OCI-LY7 (cell line): ENCODE measurements at regions not wholly inside any gene's neighbourhood (a gene's known extent, or its start where the extent isn't known, plus 50 kb on each side); places are given as distances from the start of the nearest gene placed in this dataset.

Experiments used
- BruUV-seq: library from RNA; stranded (reverse); fragments of 400-500 nt; replicated peaks from 2 replicates; lab custom pipeline; 2021; lab: Mats Ljungman, UMichigan
- CTCF ChIA-PET: fragments of 300-600 bp; sonication (Branson Sonifier 250); formaldehyde crosslinking; loops from one replicate; lab custom pipeline; 2022; ENCODE audit warnings: antibody characterized with exemption; ENCODE audit not compliant: unreplicated experiment; lab: Charles Lee
- POLR2A ChIA-PET: fragments of 300-600 bp; sonication (Branson Sonifier 250); formaldehyde crosslinking; loops from one replicate; lab custom pipeline; 2022; ENCODE audit warnings: antibody characterized with exemption; lab: Charles Lee
- DNase-seq: peaks from one replicate; pipeline ENCODE4 v3.0.0-alpha.2; 2015; ENCODE audit warnings: low spot score
- H2AFZ ChIP-seq: fragments of 200-600 bp; sonication (generic), shearing (Covaris generic); 2 replicates; pipeline ENCODE4 v1.6.1; 2014; ENCODE audit warnings: mild to moderate bottlenecking, antibody characterized with exemption, low read length, moderate library complexity
- H3K27ac ChIP-seq: fragments of 200-600 bp; sonication (generic); 2 replicates; pipeline ENCODE4 v1.5.1; 2014; ENCODE audit warnings: mixed run types, low read depth, mild to moderate bottlenecking, moderate library complexity, low read length, inconsistent platforms; ENCODE audit not compliant: poor library complexity, severe bottlenecking
- H3K36me3 ChIP-seq: fragments of 200-600 bp; sonication (generic); 2 replicates; pipeline ENCODE4 v1.6.1; 2014; ENCODE audit warnings: mild to moderate bottlenecking, antibody characterized with exemption, low read length, moderate library complexity, mixed read lengths; ENCODE audit not compliant: insufficient read depth
- H3K4me1 ChIP-seq: fragments of 200-600 bp; sonication (generic); 2 replicates; pipeline ENCODE4 v1.5.1; 2014; ENCODE audit warnings: mild to moderate bottlenecking, low read length; ENCODE audit not compliant: insufficient read depth, poor library complexity, severe bottlenecking
- H3K4me2 ChIP-seq: fragments of 200-600 bp; sonication (generic); 2 replicates; pipeline ENCODE4 v1.6.1; 2014; ENCODE audit warnings: mild to moderate bottlenecking, low read length
- H3K4me3 ChIP-seq: fragments of 200-600 bp; sonication (generic); 2 replicates; pipeline ENCODE4 v1.5.1; 2014; ENCODE audit warnings: mild to moderate bottlenecking, low read depth, low read length; ENCODE audit not compliant: poor library complexity, severe bottlenecking
- H3K79me2 ChIP-seq: fragments of 200-600 bp; sonication (generic); 2 replicates; pipeline ENCODE4 v1.6.1; 2016; ENCODE audit warnings: low read depth, mild to moderate bottlenecking, low read length, moderate library complexity, mixed read lengths; ENCODE audit not compliant: insufficient read depth
- H3K9me2 ChIP-seq: fragments of 200-600 bp; sonication (generic); 2 replicates; pipeline ENCODE4 v1.6.1; 2016; ENCODE audit warnings: mild to moderate bottlenecking, low read length, mixed read lengths; ENCODE audit not compliant: insufficient read depth
- H3K9me3 ChIP-seq: fragments of 200-600 bp; sonication (generic); 2 replicates; pipeline ENCODE4 v1.6.1; 2014; ENCODE audit warnings: mild to moderate bottlenecking, mixed run types, low read length, mixed read lengths
- H4K20me1 ChIP-seq: fragments of 200-600 bp; sonication (generic); 2 replicates; pipeline ENCODE4 v1.6.1; 2014; ENCODE audit warnings: mild to moderate bottlenecking, antibody characterized with exemption, low read length, moderate library complexity, mixed read lengths; ENCODE audit not compliant: insufficient read depth
- CTCF ChIP-seq: fragments of 200-600 bp; sonication (generic); conservative IDR thresholded peaks from 2 replicates; pipeline ENCODE4 v1.5.1; 2014; ENCODE audit warnings: mild to moderate bottlenecking, antibody characterized with exemption, low read length, moderate library complexity, mixed read lengths
- EZH2phosphoT487 ChIP-seq: fragments of 200-600 bp; sonication (generic); IDR thresholded peaks from 2 replicates; pipeline ENCODE4 v1.6.1; 2018; ENCODE audit warnings: low read depth, borderline replicate concordance, mild to moderate bottlenecking, mixed run types, antibody characterized with exemption, low read length, moderate library complexity, mixed read lengths
- intact Hi-C: fragments of 100-400 bp; cut with micrococcal nuclease; formaldehyde crosslinking; loops from one replicate; pipeline ENCODE4 v1.10.0; 2022; ENCODE audit not compliant: unreplicated experiment

- no peaks in the 10 kb centered on the region for H3K9me3 ChIP-seq
- TF ChIP-seq EZH2phosphoT487 (no peak), CTCF (no peak)
- H3K79me2 ChIP-seq = no peaks in the 10 kb centered on the region
- H3K9me2 ChIP-seq = no peaks in the 10 kb centered on the region
- no peaks in the 10 kb centered on the region for H3K4me1 ChIP-seq
- no peak overlapping the region for H3K4me3 ChIP-seq
- POLR2A ChIA-PET = interaction anchor here (1.4 kb wide), 1 partner anchor 21 kb away, joined by 4 read pairs; no protein-coding TSS in a partner anchor
- no peak overlapping the region for H3K27ac ChIP-seq
- H4K20me1 ChIP-seq = no peaks in the 10 kb centered on the region
- no peak overlapping the region for H2AFZ ChIP-seq
- no peak overlapping the region for H3K4me2 ChIP-seq
- DNase-seq = no peak
- H3K36me3 ChIP-seq = no peaks in the 10 kb centered on the region
- CTCF ChIA-PET = no interaction called here
- BruUV-seq = no TSS peak
- intact Hi-C loops = no loop called here
Observed at GRCh38 chr5:173505634-173506033, 110.8 kb downstream of the BOD1 start.

- H3K27ac ChIP-seq = no peak overlapping the region
- BruUV-seq = no TSS peak
- POLR2A ChIA-PET = interaction anchor here (1.3 kb wide), 1 partner anchor 14 kb away, joined by 4 read pairs; no protein-coding TSS in a partner anchor
- H2AFZ ChIP-seq = no peak overlapping the region
- no peak for DNase-seq
- H3K9me3 ChIP-seq = no peaks in the 10 kb centered on the region
- no peak overlapping the region for H3K4me2 ChIP-seq
- intact Hi-C loops = no loop called here
- H3K79me2 ChIP-seq = no peaks in the 10 kb centered on the region
- no peaks in the 10 kb centered on the region for H3K9me2 ChIP-seq
- H3K4me1 ChIP-seq = no peaks in the 10 kb centered on the region
- H3K4me3 ChIP-seq = no peak overlapping the region
- no peaks in the 10 kb centered on the region for H4K20me1 ChIP-seq
- no peaks in the 10 kb centered on the region for H3K36me3 ChIP-seq
- CTCF ChIA-PET = no interaction called here
- TF ChIP-seq EZH2phosphoT487 = no peak
- TF ChIP-seq CTCF = no peak
Observed at GRCh38 chr5:173501922-173502321, 114.5 kb downstream of the BOD1 start.

GRCh38 chr5:173501271-173501670 lies 115.2 kb downstream of the BOD1 start:
- H3K4me1 ChIP-seq = no peaks in the 10 kb centered on the region
- no peak overlapping the region for H3K27ac ChIP-seq
- CTCF ChIA-PET = no interaction called here
- DNase-seq = no peak
- H2AFZ ChIP-seq = no peak overlapping the region
- intact Hi-C loops = no loop called here
- no peaks in the 10 kb centered on the region for H3K79me2 ChIP-seq
- H3K4me3 ChIP-seq = no peak overlapping the region
- H3K9me3 ChIP-seq = no peaks in the 10 kb centered on the region
- no peaks in the 10 kb centered on the region for H3K36me3 ChIP-seq
- POLR2A ChIA-PET = no interaction called here
- H3K4me2 ChIP-seq = no peak overlapping the region
- H3K9me2 ChIP-seq = no peaks in the 10 kb centered on the region
- H4K20me1 ChIP-seq = no peaks in the 10 kb centered on the region
- TF ChIP-seq CTCF = no peak
- no peak for TF ChIP-seq EZH2phosphoT487
- BruUV-seq = no TSS peak
